PC-9 (cell line): ENCODE measurements at regions not wholly inside any gene's neighbourhood (a gene's known extent, or its start where the extent isn't known, plus 50 kb on each side); places are given as distances from the start of the nearest gene placed in this dataset.

Experiments used
- BruUV-seq: library from RNA; stranded (reverse); fragments of 400-500 nt; replicated peaks from 2 replicates; lab custom pipeline; 2021; lab: Mats Ljungman, UMichigan
- CTCF ChIA-PET: fragments of 300-600 bp; sonication (Branson Sonifier 250); formaldehyde crosslinking; loops from one replicate; lab custom pipeline; 2022; ENCODE audit warnings: antibody characterized with exemption; lab: Charles Lee
- POLR2A ChIA-PET: fragments of 300-600 bp; sonication (Branson Sonifier 250); formaldehyde crosslinking; loops from one replicate; lab custom pipeline; 2022; ENCODE audit warnings: antibody characterized with exemption; ENCODE audit not compliant: unreplicated experiment; lab: Charles Lee
- DNase-seq, 2 experiments: peaks; one replicate each; pipeline versions ENCODE4 v3.0.0 to v3.0.0-alpha.2; 2015 to 2022; ENCODE audit warnings: mixed read lengths in 1 of 2
- H2AFZ ChIP-seq: fragments of 200-600 bp; sonication (generic); 2 replicates; pipeline ENCODE4 v1.8.1; 2017; ENCODE audit warnings: antibody characterized with exemption
- H3F3A ChIP-seq: fragments of 200-600 bp; sonication (generic); 2 replicates; pipeline ENCODE4 v1.8.1; 2017; ENCODE audit warnings: antibody characterized with exemption, mild to moderate bottlenecking, low read depth; ENCODE audit not compliant: insufficient read depth
- H3K27ac ChIP-seq: fragments of 200-600 bp; sonication (generic); 2 replicates; pipeline ENCODE4 v1.6.1; 2016; ENCODE audit warnings: mixed run types
- H3K27me3 ChIP-seq: fragments of 200-600 bp; sonication (generic); 2 replicates; pipeline ENCODE4 v1.6.1; 2016; ENCODE audit warnings: low read depth, mixed run types; ENCODE audit not compliant: insufficient read depth
- H3K36me3 ChIP-seq: fragments of 200-600 bp; sonication (generic); 2 replicates; pipeline ENCODE4 v1.6.1; 2016; ENCODE audit warnings: low read depth, mixed run types
- H3K4me1 ChIP-seq: fragments of 200-600 bp; sonication (generic); replicated peaks from 2 replicates; pipeline ENCODE4 v1.6.1; 2016; ENCODE audit warnings: mixed run types; ENCODE audit not compliant: insufficient read depth
- H3K4me2 ChIP-seq: fragments of 200-600 bp; sonication (generic); 2 replicates; pipeline ENCODE4 v1.6.1; 2017; ENCODE audit warnings: mixed run types
- H3K4me3 ChIP-seq: fragments of 200-600 bp; sonication (generic); 2 replicates; pipeline ENCODE4 v1.6.1; 2016; ENCODE audit warnings: mixed run types
- H3K79me2 ChIP-seq: fragments of 200-600 bp; sonication (generic); 2 replicates; pipeline ENCODE4 v1.6.1; 2017; ENCODE audit warnings: low read depth, mixed run types
- H3K9me2 ChIP-seq: fragments of 200-600 bp; sonication (generic); 2 replicates; pipeline ENCODE4 v1.8.1; 2017; ENCODE audit warnings: mild to moderate bottlenecking; ENCODE audit not compliant: insufficient read depth
- H3K9me3 ChIP-seq: fragments of 200-600 bp; sonication (generic); 2 replicates; pipeline ENCODE4 v1.8.1; 2016; ENCODE audit warnings: low read depth; ENCODE audit not compliant: insufficient read depth
- H4K20me1 ChIP-seq: fragments of 200-600 bp; sonication (generic); 2 replicates; pipeline ENCODE4 v1.8.1; 2017; ENCODE audit not compliant: insufficient read depth
- CTCF ChIP-seq: fragments of 200-600 bp; sonication (generic); conservative IDR thresholded peaks from 2 replicates; pipeline ENCODE4 v1.6.1; 2017; ENCODE audit warnings: mixed run types, antibody characterized with exemption, mild to moderate bottlenecking, moderate library complexity
- EZH2 ChIP-seq: fragments of 200-600 bp; sonication (generic); IDR thresholded peaks from 2 replicates; pipeline ENCODE4 v1.8.0; 2017; ENCODE audit warnings: antibody characterized with exemption, low read depth
- intact Hi-C: fragments of 100-400 bp; cut with micrococcal nuclease; formaldehyde crosslinking; loops from one replicate; pipeline ENCODE4 v1.10.0; 2022; ENCODE audit not compliant: unreplicated experiment

- no TSS peak for BruUV-seq
- H3K79me2 ChIP-seq: no peaks in the 10 kb centered on the region
- H3K27ac ChIP-seq: no peak overlapping the region
- intact Hi-C loops: loop anchor here (10.0 kb wide), 1 partner anchor 575 kb away; no protein-coding TSS in a partner anchor
- no peak overlapping the region for H2AFZ ChIP-seq
- no peaks in the 10 kb centered on the region for H3K27me3 ChIP-seq
- no peak overlapping the region for H3K4me3 ChIP-seq
- H3K4me1 ChIP-seq: 0 out of 2 replicates have a peak, but pooled peaks cover 10% of the 10 kb centered on the region
- no peaks in the 10 kb centered on the region for H3K9me3 ChIP-seq
- no peaks in the 10 kb centered on the region for H4K20me1 ChIP-seq
- TF ChIP-seq CTCF (no peak), EZH2 (no peak)
- DNase-seq: no peak
- H3K9me2 ChIP-seq: no peaks in the 10 kb centered on the region
- ChIA-PET POLR2A (no interaction called here), CTCF (no interaction called here)
- H3K36me3 ChIP-seq: no peaks in the 10 kb centered on the region
- no peak overlapping the region for H3K4me2 ChIP-seq
- no peaks in the 10 kb centered on the region for H3F3A ChIP-seq
Measured at GRCh38 chr11:19329970-19330369, 89.2 kb upstream of the E2F8 start.

- POLR2A ChIA-PET: no interaction called here
- H3K27me3 ChIP-seq: no peaks in the 10 kb centered on the region
- no peaks in the 10 kb centered on the region for H3K79me2 ChIP-seq
- no peaks in the 10 kb centered on the region for H4K20me1 ChIP-seq
- H3K9me3 ChIP-seq: no peaks in the 10 kb centered on the region
- no peak for DNase-seq
- 0 out of 2 replicates have a peak, but pooled peaks cover 10% of the 10 kb centered on the region for H3K4me1 ChIP-seq
- H3K36me3 ChIP-seq: no peaks in the 10 kb centered on the region
- no peak overlapping the region for H3K4me2 ChIP-seq
- no peaks in the 10 kb centered on the region for H3F3A ChIP-seq
- intact Hi-C loops: loop anchor here (10.0 kb wide), 1 partner anchor 576 kb away; no protein-coding TSS in a partner anchor
- H3K27ac ChIP-seq: no peak overlapping the region
- no peak overlapping the region for H2AFZ ChIP-seq
- no peak overlapping the region for H3K4me3 ChIP-seq
- CTCF ChIA-PET: no interaction called here
- TF ChIP-seq EZH2 (no peak), CTCF (no peak)
- no TSS peak for BruUV-seq
- H3K9me2 ChIP-seq: no peaks in the 10 kb centered on the region
Measured at GRCh38 chr11:19328586-19329311, 88.0 kb upstream of the E2F8 start.

- intact Hi-C loops: loop anchor here (10.0 kb wide), 1 partner anchor 578 kb away; no protein-coding TSS in a partner anchor
- Histone ChIP-seq H3F3A (no peaks in the 10 kb centered on the region), H3K9me3 (no peaks in the 10 kb centered on the region), H4K20me1 (no peaks in the 10 kb centered on the region), H2AFZ (no peak overlapping the region), H3K9me2 (no peaks in the 10 kb centered on the region), H3K4me1 (0 out of 2 replicates have a peak, but pooled peaks cover 10% of the 10 kb centered on the region), H3K4me3 (no peak overlapping the region), H3K36me3 (no peaks in the 10 kb centered on the region), H3K79me2 (no peaks in the 10 kb centered on the region), H3K4me2 (no peak overlapping the region), H3K27me3 (no peaks in the 10 kb centered on the region), H3K27ac (no peak overlapping the region)
- ChIA-PET CTCF (no interaction called here), POLR2A (interaction anchor here (0.6 kb wide), 1 partner anchor 662 kb away, joined by 4 read pairs; no protein-coding TSS in a partner anchor)
- no peak for DNase-seq
- BruUV-seq: no TSS peak
- TF ChIP-seq EZH2 (no peak), CTCF (no peak)
Measured at GRCh38 chr11:19327280-19327679, 86.5 kb upstream of the E2F8 start.
